ENCODE measurements at regions not wholly inside any gene's neighbourhood (a gene's known extent, or its start where the extent isn't known, plus 50 kb on each side); places are given as distances from the start of the nearest gene placed in this dataset.

GRCh38 chr15:87687523-87687870 is 569.0 kb downstream of the NTRK3 start:
- TF ChIP-seq POLR2A (IDR thresholded peaks at IDR 0.05; ENCODE audit: low read depth, low read length): no peak
- TF ChIP-seq POLR2AphosphoS5 (IDR thresholded peaks at IDR 0.05; ENCODE audit: low read depth, low read length): no peak
